ENCODE measurements at regions not wholly inside any gene's neighbourhood (a gene's known extent, or its start where the extent isn't known, plus 50 kb on each side); places are given as distances from the start of the nearest gene placed in this dataset.

- POLR2A ChIA-PET: no interaction called here
- no peak for DNase-seq
- Mint-ChIP-seq H3K36me3 (no peaks in the 10 kb centered on the region), H3K4me1 (ENCODE audit: low read depth) (no peaks in the 10 kb centered on the region), H3K27me3 (no peaks in the 10 kb centered on the region), H3K9me3 (no peaks in the 10 kb centered on the region), H3K4me3 (no peak overlapping the region), H3K27ac (no peak overlapping the region)
- intact Hi-C loops (cut with micrococcal nuclease): no loop called here
- CTCF ChIA-PET: no interaction called here
Observed at GRCh38 chr12:30448038-30448437, 247.6 kb downstream of the IPO8 start.

GRCh38 chr12:30447061-30447750, 248.5 kb downstream of the IPO8 start:
- ChIA-PET CTCF (no interaction called here), POLR2A (no interaction called here)
- H3K36me3 Mint-ChIP-seq: no peaks in the 10 kb centered on the region
- DNase-seq: no peak
- H3K9me3 Mint-ChIP-seq: no peaks in the 10 kb centered on the region
- H3K27me3 Mint-ChIP-seq: no peaks in the 10 kb centered on the region
- H3K4me3 Mint-ChIP-seq: no peak overlapping the region
- no peak overlapping the region for H3K27ac Mint-ChIP-seq
- intact Hi-C loops (cut with micrococcal nuclease): no loop called here
- H3K4me1 Mint-ChIP-seq (ENCODE audit: low read depth): no peaks in the 10 kb centered on the region

GRCh38 chr12:30442461-30442860, 253.2 kb downstream of the IPO8 start:
- DNase-seq: no peak
- Mint-ChIP-seq H3K9me3 (no peaks in the 10 kb centered on the region), H3K4me3 (no peak overlapping the region), H3K27me3 (no peaks in the 10 kb centered on the region), H3K27ac (no peak overlapping the region), H3K36me3 (no peaks in the 10 kb centered on the region), H3K4me1 (ENCODE audit: low read depth) (no peaks in the 10 kb centered on the region)
- POLR2A ChIA-PET: no interaction called here
- CTCF ChIA-PET: no interaction called here
- intact Hi-C loops (cut with micrococcal nuclease): no loop called here

GRCh38 chr12:30440826-30441602, 254.7 kb downstream of the IPO8 start:
- intact Hi-C loops (cut with micrococcal nuclease): no loop called here
- Mint-ChIP-seq H3K27ac (no peak overlapping the region), H3K9me3 (no peaks in the 10 kb centered on the region), H3K4me1 (ENCODE audit: low read depth) (no peaks in the 10 kb centered on the region), H3K36me3 (no peaks in the 10 kb centered on the region), H3K4me3 (no peak overlapping the region), H3K27me3 (no peaks in the 10 kb centered on the region)
- no peak for DNase-seq
- ChIA-PET POLR2A (no interaction called here), CTCF (no interaction called here)

GRCh38 chr12:30439201-30439600, 256.5 kb downstream of the IPO8 start:
- no peak overlapping the region for H3K4me3 Mint-ChIP-seq
- H3K27me3 Mint-ChIP-seq: no peaks in the 10 kb centered on the region
- intact Hi-C loops (cut with micrococcal nuclease): no loop called here
- no peak for DNase-seq
- POLR2A ChIA-PET: no interaction called here
- H3K27ac Mint-ChIP-seq: no peak overlapping the region
- no peaks in the 10 kb centered on the region for H3K4me1 Mint-ChIP-seq (ENCODE audit: low read depth)
- H3K36me3 Mint-ChIP-seq: no peaks in the 10 kb centered on the region
- H3K9me3 Mint-ChIP-seq: no peaks in the 10 kb centered on the region
- CTCF ChIA-PET: no interaction called here

- intact Hi-C loops (cut with micrococcal nuclease): no loop called here
- Mint-ChIP-seq H3K27ac (no peak overlapping the region), H3K4me1 (ENCODE audit: low read depth) (no peaks in the 10 kb centered on the region)
Observed at GRCh38 chr12:30438601-30439041, 257.0 kb downstream of the IPO8 start.

GRCh38 chr12:30437616-30438015, 258.1 kb downstream of the IPO8 start:
- POLR2A ChIA-PET: no interaction called here
- DNase-seq: no peak
- H3K9me3 Mint-ChIP-seq: no peaks in the 10 kb centered on the region
- no peaks in the 10 kb centered on the region for H3K36me3 Mint-ChIP-seq
- no peak overlapping the region for H3K4me3 Mint-ChIP-seq
- CTCF ChIA-PET: no interaction called here
- H3K4me1 Mint-ChIP-seq (ENCODE audit: low read depth): no peaks in the 10 kb centered on the region
- H3K27ac Mint-ChIP-seq: no peak overlapping the region
- intact Hi-C loops (cut with micrococcal nuclease): no loop called here
- no peaks in the 10 kb centered on the region for H3K27me3 Mint-ChIP-seq

More at GRCh38 chr12:30438601-30439041, 257.0 kb downstream of the IPO8 start:
- ChIA-PET CTCF (no interaction called here), POLR2A (no interaction called here)
- no peak for DNase-seq
- Mint-ChIP-seq H3K9me3 (no peaks in the 10 kb centered on the region), H3K36me3 (no peaks in the 10 kb centered on the region), H3K4me3 (no peak overlapping the region), H3K27me3 (no peaks in the 10 kb centered on the region)

GRCh38 chr12:30437044-30437443, 258.6 kb downstream of the IPO8 start:
- Mint-ChIP-seq H3K36me3 (no peaks in the 10 kb centered on the region), H3K9me3 (peaks cover 2% of the 10 kb centered on the region), H3K27ac (no peak overlapping the region), H3K27me3 (no peaks in the 10 kb centered on the region), H3K4me1 (ENCODE audit: low read depth) (no peaks in the 10 kb centered on the region), H3K4me3 (no peak overlapping the region)
- intact Hi-C loops (cut with micrococcal nuclease): no loop called here
- no peak for DNase-seq
- CTCF ChIA-PET: no interaction called here
- POLR2A ChIA-PET: no interaction called here

GRCh38 chr12:30428098-30428497, 267.6 kb downstream of the IPO8 start:
- Mint-ChIP-seq H3K4me1 (ENCODE audit: low read depth) (no peaks in the 10 kb centered on the region), H3K9me3 (peaks cover 3% of the 10 kb centered on the region), H3K4me3 (no peak overlapping the region), H3K27ac (no peak overlapping the region), H3K27me3 (no peaks in the 10 kb centered on the region), H3K36me3 (no peaks in the 10 kb centered on the region)
- ChIA-PET POLR2A (no interaction called here), CTCF (no interaction called here)
- intact Hi-C loops (cut with micrococcal nuclease): no loop called here
- no peak for DNase-seq

GRCh38 chr12:30427555-30427954, 268.1 kb downstream of the IPO8 start:
- intact Hi-C loops (cut with micrococcal nuclease): no loop called here
- Mint-ChIP-seq H3K4me3 (no peak overlapping the region), H3K27ac (no peak overlapping the region), H3K4me1 (ENCODE audit: low read depth) (no peaks in the 10 kb centered on the region), H3K36me3 (no peaks in the 10 kb centered on the region), H3K27me3 (no peaks in the 10 kb centered on the region), H3K9me3 (peaks cover 3% of the 10 kb centered on the region)
- CTCF ChIA-PET: no interaction called here
- POLR2A ChIA-PET: no interaction called here
- no peak for DNase-seq

- no peaks in the 10 kb centered on the region for H3K36me3 Mint-ChIP-seq
- H3K27ac Mint-ChIP-seq: no peak overlapping the region
- ChIA-PET POLR2A (no interaction called here), CTCF (no interaction called here)
- no peak for DNase-seq
- no peaks in the 10 kb centered on the region for H3K4me1 Mint-ChIP-seq (ENCODE audit: low read depth)
- no peaks in the 10 kb centered on the region for H3K27me3 Mint-ChIP-seq
- intact Hi-C loops (cut with micrococcal nuclease): no loop called here
- H3K9me3 Mint-ChIP-seq: no peaks in the 10 kb centered on the region
- H3K4me3 Mint-ChIP-seq: no peak overlapping the region
Observed at GRCh38 chr12:30425445-30425844, 270.2 kb downstream of the IPO8 start.

- H3K9me3 Mint-ChIP-seq: no peaks in the 10 kb centered on the region
- no peak overlapping the region for H3K27ac Mint-ChIP-seq
- ChIA-PET CTCF (no interaction called here), POLR2A (no interaction called here)
- H3K36me3 Mint-ChIP-seq: no peaks in the 10 kb centered on the region
- no peaks in the 10 kb centered on the region for H3K27me3 Mint-ChIP-seq
- intact Hi-C loops (cut with micrococcal nuclease): no loop called here
- no peak overlapping the region for H3K4me3 Mint-ChIP-seq
- no peaks in the 10 kb centered on the region for H3K4me1 Mint-ChIP-seq (ENCODE audit: low read depth)
- no peak for DNase-seq
Observed at GRCh38 chr12:30423330-30423729, 272.3 kb downstream of the IPO8 start.

GRCh38 chr12:30422844-30423243, 272.8 kb downstream of the IPO8 start:
- H3K4me3 Mint-ChIP-seq: no peak overlapping the region
- H3K9me3 Mint-ChIP-seq: no peaks in the 10 kb centered on the region
- POLR2A ChIA-PET: no interaction called here
- no peak for DNase-seq
- H3K27ac Mint-ChIP-seq: no peak overlapping the region
- intact Hi-C loops (cut with micrococcal nuclease): no loop called here
- H3K27me3 Mint-ChIP-seq: no peaks in the 10 kb centered on the region
- H3K4me1 Mint-ChIP-seq (ENCODE audit: low read depth): no peaks in the 10 kb centered on the region
- no peaks in the 10 kb centered on the region for H3K36me3 Mint-ChIP-seq
- CTCF ChIA-PET: no interaction called here
